MM.1S (cell line): ENCODE measurements at regions not wholly inside any gene's neighbourhood (a gene's known extent, or its start where the extent isn't known, plus 50 kb on each side); places are given as distances from the start of the nearest gene placed in this dataset.

Experiments
- DNase-seq: peaks from one replicate; pipeline ENCODE4 v3.0.0-alpha.2; 2015
- H2AFZ ChIP-seq: fragments of 300-600 bp; sonication (generic); 2 replicates; pipeline ENCODE4 v1.6.0; 2016; ENCODE audit warnings: antibody characterized with exemption, low read length
- H3F3A ChIP-seq: fragments of 300-600 bp; sonication (generic); 2 replicates; pipeline ENCODE4 v1.6.1; 2016; ENCODE audit warnings: mild to moderate bottlenecking, antibody characterized with exemption, low read length, moderate library complexity, mixed read lengths; ENCODE audit not compliant: insufficient read depth
- H3K27ac ChIP-seq: fragments of 300-600 bp; sonication (generic); 2 replicates; pipeline ENCODE4 v1.5.1; 2016; ENCODE audit warnings: mild to moderate bottlenecking, low read length
- H3K27me3 ChIP-seq: fragments of 300-600 bp; sonication (generic); replicated peaks from 2 replicates; pipeline ENCODE4 v1.6.0; 2016; ENCODE audit warnings: low read length; ENCODE audit not compliant: insufficient read depth
- H3K36me3 ChIP-seq: fragments of 300-600 bp; sonication (generic); replicated peaks from 2 replicates; pipeline ENCODE4 v1.6.1; 2016; ENCODE audit warnings: mild to moderate bottlenecking, low read length, mixed read lengths; ENCODE audit not compliant: insufficient read depth
- H3K4me1 ChIP-seq: fragments of 300-600 bp; sonication (generic); 2 replicates; pipeline ENCODE4 v1.6.1; 2016; ENCODE audit warnings: low read length, mixed read lengths
- H3K4me2 ChIP-seq: fragments of 300-600 bp; sonication (generic); 2 replicates; pipeline ENCODE4 v1.6.0; 2016; ENCODE audit warnings: low read depth, low read length
- H3K4me3 ChIP-seq: fragments of 300-600 bp; sonication (generic); 2 replicates; pipeline ENCODE4 v1.5.1; 2016; ENCODE audit warnings: low read length, mixed read lengths
- H3K79me2 ChIP-seq: fragments of 300-600 bp; sonication (generic); 2 replicates; pipeline ENCODE4 v1.6.1; 2016; ENCODE audit warnings: mixed run types, low read length, mixed read lengths
- H3K9ac ChIP-seq: fragments of 300-600 bp; sonication (generic); 2 replicates; pipeline ENCODE4 v1.6.1; 2016; ENCODE audit warnings: low read length, mixed read lengths
- H3K9me2 ChIP-seq: fragments of 300-600 bp; sonication (generic); replicated peaks from 2 replicates; pipeline ENCODE4 v1.6.1; 2016; ENCODE audit warnings: mild to moderate bottlenecking, low read length, mixed read lengths; ENCODE audit not compliant: insufficient read depth
- H3K9me3 ChIP-seq: fragments of 300-600 bp; sonication (generic); replicated peaks from 2 replicates; pipeline ENCODE4 v1.6.1; 2016; ENCODE audit warnings: mild to moderate bottlenecking, low read length, mixed read lengths; ENCODE audit not compliant: insufficient read depth
- H4K20me1 ChIP-seq: fragments of 300-600 bp; sonication (generic); 2 replicates; pipeline ENCODE4 v1.6.1; 2016; ENCODE audit warnings: mild to moderate bottlenecking, low read length, moderate library complexity, mixed read lengths; ENCODE audit not compliant: insufficient read depth
- EZH2 ChIP-seq: fragments of 300-600 bp; sonication (generic); optimal IDR thresholded peaks from 2 replicates; pipeline ENCODE3; 2017; ENCODE audit warnings: low read depth, mild to moderate bottlenecking, antibody characterized with exemption, low read length, mixed read lengths
- EZH2phosphoT487 ChIP-seq: fragments of 300-600 bp; sonication (generic); IDR thresholded peaks from 2 replicates; pipeline ENCODE4 v1.6.1; 2018; ENCODE audit warnings: antibody characterized with exemption, low read length
- TF ChIP-seq, protein P1 (sequence below): fragments of 300-600 bp; sonication (generic); IDR thresholded peaks from 2 replicates; pipeline ENCODE4 v1.5.1; 2016; ENCODE audit warnings: antibody characterized with exemption, low read length, mixed read lengths

DNA sequence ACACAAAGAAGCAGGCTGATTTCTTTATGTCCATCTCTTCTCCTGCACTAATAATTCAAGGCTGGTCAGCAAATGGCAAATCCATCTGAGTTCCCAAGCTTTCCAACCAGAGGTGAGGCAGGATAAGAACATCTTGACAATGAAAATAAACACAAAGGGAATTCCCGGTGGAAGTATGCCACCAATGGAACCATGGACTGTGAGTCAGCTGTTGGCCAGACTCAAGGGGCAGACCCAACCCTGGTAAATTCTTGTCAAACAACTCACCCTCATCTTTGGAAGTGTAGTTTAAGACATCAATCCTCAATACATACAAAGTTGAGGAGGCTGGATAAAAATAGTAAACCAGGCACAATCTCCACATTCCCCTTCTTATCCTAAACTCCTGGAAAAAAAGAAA lies 74.3 kb upstream of the CES5A start:
- Histone ChIP-seq H3K4me2 (no peak overlapping the region), H3K79me2 (no peaks in the 10 kb centered on the region), H3K9ac (no peak overlapping the region), H3K27me3 (no peaks in the 10 kb centered on the region), H2AFZ (no peak overlapping the region), H3K4me1 (no peaks in the 10 kb centered on the region), H4K20me1 (no peaks in the 10 kb centered on the region), H3K9me2 (no peaks in the 10 kb centered on the region), H3K9me3 (no peaks in the 10 kb centered on the region), H3F3A (no peaks in the 10 kb centered on the region), H3K27ac (no peak overlapping the region), H3K36me3 (no peaks in the 10 kb centered on the region), H3K4me3 (no peak overlapping the region)
- DNase-seq, result no peak
- TF ChIP-seq, protein P1, sequence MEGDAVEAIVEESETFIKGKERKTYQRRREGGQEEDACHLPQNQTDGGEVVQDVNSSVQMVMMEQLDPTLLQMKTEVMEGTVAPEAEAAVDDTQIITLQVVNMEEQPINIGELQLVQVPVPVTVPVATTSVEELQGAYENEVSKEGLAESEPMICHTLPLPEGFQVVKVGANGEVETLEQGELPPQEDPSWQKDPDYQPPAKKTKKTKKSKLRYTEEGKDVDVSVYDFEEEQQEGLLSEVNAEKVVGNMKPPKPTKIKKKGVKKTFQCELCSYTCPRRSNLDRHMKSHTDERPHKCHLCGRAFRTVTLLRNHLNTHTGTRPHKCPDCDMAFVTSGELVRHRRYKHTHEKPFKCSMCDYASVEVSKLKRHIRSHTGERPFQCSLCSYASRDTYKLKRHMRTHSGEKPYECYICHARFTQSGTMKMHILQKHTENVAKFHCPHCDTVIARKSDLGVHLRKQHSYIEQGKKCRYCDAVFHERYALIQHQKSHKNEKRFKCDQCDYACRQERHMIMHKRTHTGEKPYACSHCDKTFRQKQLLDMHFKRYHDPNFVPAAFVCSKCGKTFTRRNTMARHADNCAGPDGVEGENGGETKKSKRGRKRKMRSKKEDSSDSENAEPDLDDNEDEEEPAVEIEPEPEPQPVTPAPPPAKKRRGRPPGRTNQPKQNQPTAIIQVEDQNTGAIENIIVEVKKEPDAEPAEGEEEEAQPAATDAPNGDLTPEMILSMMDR, result no peak
- TF ChIP-seq EZH2phosphoT487, result no peak
- TF ChIP-seq EZH2, result no peak

DNA sequence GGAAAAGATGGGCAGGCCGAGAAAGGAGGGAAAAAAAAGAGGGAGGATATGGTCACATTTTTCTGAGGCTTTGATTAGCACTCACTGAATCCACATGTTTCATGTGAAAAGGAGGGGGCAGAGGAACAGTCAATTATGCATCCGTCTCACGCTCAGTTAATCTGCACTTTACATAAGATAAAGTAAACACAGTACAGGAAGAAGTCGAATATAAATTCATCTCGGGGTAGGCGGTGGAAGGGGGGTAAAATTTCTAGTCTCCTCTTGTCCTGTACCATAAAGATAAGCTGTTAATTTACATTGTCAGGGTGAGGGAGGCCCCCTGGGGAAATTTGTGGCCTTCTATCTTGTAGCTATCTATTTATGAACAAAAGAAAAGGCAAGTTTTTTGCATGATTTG lies 73.1 kb upstream of the CES5A start:
- H3K79me2 ChIP-seq, result no peaks in the 10 kb centered on the region
- no peak for DNase-seq
- no peak for TF ChIP-seq EZH2phosphoT487
- TF ChIP-seq EZH2, result no peak
- TF ChIP-seq, protein P1, result no peak
- no peak overlapping the region for H3K27ac ChIP-seq
- no peak overlapping the region for H3K9ac ChIP-seq
- H3F3A ChIP-seq, result no peaks in the 10 kb centered on the region
- H3K4me1 ChIP-seq, result no peaks in the 10 kb centered on the region
- no peaks in the 10 kb centered on the region for H3K9me2 ChIP-seq
- H2AFZ ChIP-seq, result no peak overlapping the region
- H3K27me3 ChIP-seq, result no peaks in the 10 kb centered on the region
- no peaks in the 10 kb centered on the region for H4K20me1 ChIP-seq
- no peaks in the 10 kb centered on the region for H3K36me3 ChIP-seq
- no peak overlapping the region for H3K4me3 ChIP-seq
- H3K4me2 ChIP-seq, result no peak overlapping the region
- no peaks in the 10 kb centered on the region for H3K9me3 ChIP-seq

DNA sequence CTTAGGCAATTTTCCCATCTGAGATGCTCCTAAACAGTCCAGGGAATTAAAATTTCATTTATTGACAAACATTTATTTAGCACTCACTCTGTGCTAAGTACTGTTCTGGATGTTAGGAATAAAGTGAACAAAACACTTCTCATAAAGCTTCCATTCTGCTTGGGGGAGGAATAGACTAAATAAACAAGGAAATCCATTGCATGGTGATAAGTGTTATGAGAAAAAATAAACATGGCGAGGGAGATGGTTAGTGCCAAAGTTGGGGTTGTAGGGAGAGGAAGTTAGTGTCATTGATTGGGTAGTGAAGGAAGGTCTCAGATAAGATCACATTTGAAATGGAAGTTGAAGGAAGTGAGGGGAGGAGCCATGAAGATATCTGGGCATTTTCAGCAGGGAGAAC lies 72.2 kb upstream of the CES5A start:
- H3K27me3 ChIP-seq, result no peaks in the 10 kb centered on the region
- H3K9ac ChIP-seq, result no peak overlapping the region
- H3K4me2 ChIP-seq, result no peak overlapping the region
- H2AFZ ChIP-seq, result no peak overlapping the region
- DNase-seq, result no peak
- TF ChIP-seq EZH2 (no peak), EZH2phosphoT487 (no peak)
- TF ChIP-seq, protein P1, result no peak
- H3K4me3 ChIP-seq, result no peak overlapping the region
- no peaks in the 10 kb centered on the region for H4K20me1 ChIP-seq
- H3K9me3 ChIP-seq, result no peaks in the 10 kb centered on the region
- H3F3A ChIP-seq, result no peaks in the 10 kb centered on the region
- H3K4me1 ChIP-seq, result no peaks in the 10 kb centered on the region
- no peaks in the 10 kb centered on the region for H3K79me2 ChIP-seq
- H3K36me3 ChIP-seq, result no peaks in the 10 kb centered on the region
- no peaks in the 10 kb centered on the region for H3K9me2 ChIP-seq
- no peak overlapping the region for H3K27ac ChIP-seq
